DMS53 (cell line): ENCODE measurements at regions not wholly inside any gene's neighbourhood (a gene's known extent, or its start where the extent isn't known, plus 50 kb on each side); places are given as distances from the start of the nearest gene placed in this dataset.

ENCODE experiments used
- DNase-seq: peaks from one replicate; lab custom pipeline; 2025; lab: John Stamatoyannopoulos, UW

GRCh38 chr6:43919774-43920173 lies 149.8 kb downstream of the VEGFA start:
- DNase-seq = no peak

GRCh38 chr6:43917878-43918382 lies 147.9 kb downstream of the VEGFA start:
- no peak for DNase-seq

- DNase-seq = no peak
Measured at GRCh38 chr6:43916924-43917877, 147.2 kb downstream of the VEGFA start.

DNA sequence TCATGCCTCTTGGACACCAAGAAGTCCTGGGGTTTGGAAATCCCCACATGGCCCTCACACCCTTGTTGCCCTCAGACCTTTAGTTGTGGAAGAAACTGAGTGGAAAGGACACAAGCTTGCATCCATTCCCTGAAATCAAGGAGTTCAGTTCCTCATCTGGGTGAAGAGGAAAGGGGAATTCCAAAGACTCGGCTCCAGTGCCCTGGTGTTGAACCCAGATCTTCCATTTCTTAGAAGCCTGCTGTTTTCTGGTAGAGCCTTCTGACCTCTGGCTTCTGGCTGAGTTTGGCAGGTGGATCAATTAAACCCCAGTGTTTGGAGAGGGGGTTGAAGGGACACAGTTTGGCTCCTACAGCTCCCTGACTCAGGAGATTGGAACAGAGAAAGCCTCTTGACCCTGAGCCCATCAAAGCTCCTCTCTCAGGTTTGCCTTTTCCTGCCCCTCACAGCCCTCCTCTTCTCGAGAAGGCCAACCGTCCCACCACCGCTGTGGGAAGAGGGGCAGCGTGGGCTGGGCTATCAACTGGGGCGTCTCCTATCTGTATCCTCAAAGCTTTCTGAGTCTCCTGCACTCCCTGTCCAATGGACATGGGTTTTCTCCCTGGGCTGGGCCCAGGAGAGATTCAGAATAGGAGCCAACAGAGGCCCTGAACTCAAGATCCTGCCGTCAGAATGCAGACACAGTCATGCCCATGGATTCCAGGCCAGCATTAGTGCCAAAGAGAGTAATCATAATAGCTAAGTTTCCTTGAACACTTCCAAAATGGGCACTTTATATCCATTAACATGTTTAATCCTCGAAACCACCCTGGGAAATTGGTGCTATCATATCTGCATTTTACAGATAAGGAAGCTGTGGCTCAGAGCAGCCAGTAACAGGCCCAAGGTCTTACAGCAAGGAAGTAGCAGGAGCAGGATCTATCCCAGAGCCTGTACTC lies 146.2 kb downstream of the VEGFA start:
- no peak for DNase-seq

- DNase-seq = no peak
Measured at GRCh38 chr6:43915208-43915869, 145.3 kb downstream of the VEGFA start.

DNA sequence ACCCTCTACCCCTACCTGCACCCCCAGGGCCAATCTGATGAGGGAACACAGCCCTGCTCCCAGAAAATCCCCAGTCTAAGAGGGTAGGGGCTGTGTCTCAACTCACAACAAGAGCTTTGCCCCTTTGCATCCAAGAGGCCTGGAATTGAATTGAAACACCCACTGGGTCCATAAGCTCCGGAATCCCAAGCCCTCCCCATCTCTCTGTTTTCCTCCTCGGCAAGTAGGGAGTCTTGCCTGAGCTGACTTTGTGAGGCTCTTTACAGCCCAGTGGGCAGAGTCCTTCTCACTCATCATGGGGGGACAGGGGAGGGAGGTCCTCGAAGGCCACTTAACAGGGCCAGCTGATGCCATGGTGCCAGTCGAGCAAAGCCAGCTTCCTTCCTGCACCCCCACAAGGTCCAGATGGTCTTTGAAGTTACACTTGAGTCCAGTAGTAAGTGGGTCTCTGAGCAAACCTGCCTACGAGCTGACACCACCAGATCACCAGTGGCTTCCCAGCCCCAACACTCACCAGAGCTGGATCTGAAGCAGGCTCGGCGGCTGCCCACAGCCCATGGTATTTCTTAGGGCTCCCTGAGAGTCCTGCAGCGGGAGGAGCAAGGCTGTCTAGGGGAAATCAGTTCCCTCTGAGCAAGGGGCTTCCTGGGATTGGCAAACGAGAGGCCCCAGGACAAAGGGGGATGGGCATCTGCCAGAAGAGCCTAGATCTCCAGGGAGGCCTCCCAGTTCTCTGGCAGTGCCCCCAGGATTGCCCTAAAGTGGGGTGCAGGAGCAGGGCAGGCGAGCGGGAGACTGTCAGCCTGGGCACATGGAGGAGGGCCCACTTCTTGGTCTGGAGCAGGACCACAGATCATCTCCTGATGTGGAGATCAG lies 144.5 kb downstream of the VEGFA start:
- no peak for DNase-seq

DNA sequence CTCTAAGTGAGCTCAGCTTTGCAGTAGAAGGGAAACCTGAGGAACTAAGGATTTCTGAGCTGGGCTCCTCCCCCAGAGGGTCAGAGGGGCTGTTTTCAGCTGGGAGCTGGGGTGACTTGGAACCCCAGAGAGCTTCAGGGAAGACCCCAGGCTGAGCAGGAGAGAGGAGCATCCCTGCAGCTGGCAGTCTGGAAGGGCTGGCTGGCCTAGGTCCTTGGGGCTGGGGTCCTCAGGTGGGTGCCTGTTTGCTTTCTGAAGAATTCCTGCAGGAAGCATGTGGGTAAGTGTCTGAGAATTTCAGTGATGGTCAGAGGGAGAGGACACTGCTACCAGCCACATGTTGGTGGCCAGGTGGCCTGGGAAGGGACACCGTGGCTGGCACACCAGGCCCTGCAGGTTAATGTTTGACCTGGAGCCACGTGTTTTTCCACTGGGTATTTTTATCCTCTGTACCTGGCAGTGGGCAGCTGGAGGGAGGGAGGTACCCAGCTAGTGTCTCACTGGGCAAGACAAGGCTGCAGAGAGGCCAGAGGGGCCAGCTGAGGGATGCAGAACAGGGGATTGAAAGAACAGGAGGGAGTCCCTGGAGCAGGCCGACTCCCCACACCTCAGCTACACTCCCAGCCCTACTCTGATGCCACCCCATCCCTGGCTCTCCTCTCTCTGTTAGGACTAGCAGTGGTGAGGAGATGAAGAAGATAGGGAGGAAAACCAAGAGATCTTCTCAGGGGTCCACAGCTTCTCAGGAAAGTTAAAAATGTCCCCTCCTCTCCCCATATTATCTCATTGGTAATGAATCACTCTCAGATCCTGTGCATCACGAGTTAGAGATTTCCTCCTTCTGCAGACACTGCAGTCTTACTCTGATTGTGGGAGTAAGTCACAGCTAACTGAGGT lies 143.6 kb downstream of the VEGFA start:
- DNase-seq = peak; percentile 79

DNA sequence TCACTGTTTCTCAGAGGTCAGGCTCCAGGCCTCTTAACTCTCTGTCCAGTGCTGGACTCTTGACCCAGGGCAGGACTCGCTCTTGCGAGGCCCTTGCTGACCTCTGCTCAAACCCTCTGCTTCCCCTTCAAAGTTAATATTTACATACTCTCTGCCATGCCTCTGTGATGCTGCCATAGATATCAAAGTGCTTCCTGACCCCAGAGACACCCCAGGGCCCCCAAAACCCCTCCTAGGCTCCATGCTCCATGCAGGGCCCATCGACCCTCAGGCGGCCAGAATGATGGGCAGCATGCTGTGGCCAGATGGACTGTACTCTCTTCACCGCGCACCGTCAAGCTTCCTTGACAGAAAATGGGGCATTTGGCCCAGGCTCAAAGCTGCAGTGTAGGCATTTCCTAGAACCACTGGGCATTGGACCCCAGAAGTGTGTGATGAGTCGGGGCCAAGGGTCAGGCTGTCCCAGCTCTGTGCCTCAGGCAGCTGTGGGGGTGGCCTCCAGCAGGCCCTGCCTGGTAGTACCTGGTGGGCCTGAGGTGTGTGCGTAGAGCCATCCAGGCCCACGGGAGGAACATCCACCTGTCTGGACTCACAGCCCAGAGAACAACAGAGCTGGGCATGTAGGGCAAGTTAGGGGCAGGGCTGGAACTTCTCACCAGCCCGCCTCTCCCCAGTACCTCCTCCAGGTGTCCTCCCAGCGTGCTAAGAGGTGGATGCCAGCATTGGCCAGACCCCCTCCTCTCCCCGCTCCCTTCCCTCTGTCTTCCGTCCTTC lies 142.8 kb downstream of the VEGFA start:
- DNase-seq = peak; percentile 43

DNA sequence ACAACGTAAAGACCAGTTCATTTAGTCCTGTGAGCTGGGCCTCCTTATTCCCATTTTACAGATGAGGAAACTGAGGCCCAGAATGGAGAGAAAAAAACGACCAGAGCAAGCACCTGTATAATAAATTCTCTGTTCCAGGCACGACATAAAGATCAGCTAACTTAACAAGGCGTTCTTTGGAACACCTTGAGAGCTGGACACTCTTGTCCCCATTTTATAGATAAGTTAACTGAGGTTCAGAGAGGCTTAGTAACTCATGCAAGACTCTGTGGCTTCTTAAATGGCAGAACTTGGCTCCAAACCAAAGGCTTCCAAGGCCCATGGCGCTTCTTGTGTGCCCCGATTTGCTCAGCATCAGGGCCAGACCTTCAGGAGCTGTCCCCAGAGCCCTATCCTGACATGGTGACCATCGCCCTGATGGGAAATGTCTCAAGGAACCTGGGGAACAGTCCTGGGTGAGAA lies 142.1 kb downstream of the VEGFA start:
- DNase-seq = no peak

DNA sequence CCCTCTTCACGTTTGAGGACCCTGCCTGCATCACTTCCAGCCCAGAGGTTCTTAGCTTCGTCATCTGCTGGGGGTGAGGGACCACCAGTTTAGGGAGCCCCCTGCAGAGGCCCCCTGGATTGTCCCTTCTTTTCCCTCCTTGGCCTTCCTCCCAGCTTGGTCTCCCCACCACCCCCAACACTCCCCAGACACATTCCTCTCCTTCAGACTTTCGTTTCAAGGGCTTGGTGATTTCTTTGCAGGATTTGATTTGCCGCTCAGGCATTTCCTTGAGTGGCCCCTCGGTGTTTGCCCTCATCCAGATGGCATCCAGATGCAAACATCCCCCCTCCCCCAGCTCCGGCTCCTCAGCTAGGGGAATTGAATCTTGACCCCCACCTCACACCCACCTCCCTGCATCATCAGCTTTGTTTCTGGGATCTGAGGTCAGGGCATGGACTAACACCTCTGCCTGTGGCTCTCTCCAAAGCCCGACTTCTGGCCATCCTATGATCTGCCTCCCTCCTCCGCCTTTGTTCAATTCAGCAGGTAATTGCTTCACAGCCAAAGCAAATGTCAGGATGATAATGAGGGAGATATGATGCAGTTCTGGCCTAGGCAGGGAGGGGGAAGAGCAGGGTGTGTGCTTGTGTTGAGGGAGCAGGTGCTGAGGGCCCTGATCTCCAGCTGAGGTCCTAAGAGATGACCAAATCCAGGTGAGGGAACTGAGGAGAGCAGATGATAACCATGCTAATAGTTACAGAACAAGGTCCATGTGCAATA lies 141.5 kb downstream of the VEGFA start:
- peak; percentile 79 for DNase-seq

- peak; percentile 41 for DNase-seq
Measured at GRCh38 chr6:43910638-43911353, 140.8 kb downstream of the VEGFA start.

GRCh38 chr6:43910149-43910637 lies 140.2 kb downstream of the VEGFA start:
- DNase-seq = no peak

DNA sequence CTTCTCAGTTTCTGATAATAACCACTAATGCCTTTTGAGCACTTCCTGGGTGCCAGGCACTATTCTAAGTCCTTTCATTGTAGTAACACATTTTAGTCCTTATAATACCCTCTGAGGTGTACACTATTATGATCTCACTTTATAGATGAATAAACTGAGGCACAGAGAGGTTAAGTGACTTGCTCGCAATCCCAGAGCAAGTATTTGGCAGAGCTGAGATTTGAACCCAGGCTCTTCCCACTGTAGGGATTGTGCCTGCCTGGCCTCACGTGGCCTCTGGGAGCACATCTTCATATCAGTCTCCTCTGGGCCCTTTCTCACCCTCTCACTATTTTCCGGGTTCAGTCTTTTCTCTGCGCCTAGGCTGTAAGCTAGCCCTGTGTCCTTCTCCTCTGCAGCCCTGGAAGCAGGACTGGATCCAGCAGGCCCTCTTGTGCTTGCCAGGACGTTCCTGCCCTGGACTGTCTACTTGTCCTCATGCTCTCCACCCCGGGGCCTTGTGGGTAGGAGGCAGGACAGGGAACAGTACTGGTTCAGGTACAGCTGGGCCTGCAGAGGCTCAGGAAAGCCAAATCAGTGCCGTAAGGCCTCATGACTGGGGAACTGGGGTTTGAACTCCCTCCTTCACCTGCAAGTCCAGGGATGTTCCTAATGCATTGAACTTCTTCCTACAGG lies 139.6 kb downstream of the VEGFA start:
- DNase-seq = no peak

DNA sequence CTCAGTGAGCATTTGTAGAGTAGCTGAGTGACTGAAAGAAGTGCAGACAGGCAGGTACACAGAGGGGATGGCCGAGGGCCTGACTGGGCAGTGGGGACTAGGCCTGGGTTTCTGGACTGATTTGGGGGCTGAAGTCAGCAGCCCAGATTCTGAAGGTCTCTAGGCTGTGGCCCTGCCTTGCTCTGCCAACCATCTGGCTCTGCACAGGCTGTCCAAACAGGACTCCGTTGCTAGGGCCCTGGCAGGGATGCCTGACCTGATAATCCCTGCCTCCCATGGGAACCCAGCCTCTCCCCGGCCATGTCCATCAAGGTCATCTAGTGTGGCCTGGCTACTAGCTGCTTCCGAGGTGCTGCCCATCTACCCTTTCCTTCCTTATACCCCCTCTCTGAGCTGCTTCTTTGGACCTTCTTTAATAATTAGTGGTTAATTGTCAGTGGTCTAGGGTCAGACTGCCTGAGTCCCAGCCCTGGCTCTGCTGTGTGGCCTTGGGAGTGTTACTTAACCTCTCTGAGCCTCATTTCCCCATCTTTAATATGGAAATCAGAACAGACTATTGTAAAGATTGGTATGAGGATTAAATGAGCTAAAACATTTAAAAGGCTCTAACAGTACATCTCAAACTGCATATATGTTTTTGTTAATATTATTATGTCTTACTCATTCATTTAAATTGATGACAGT lies 137.9 kb downstream of the VEGFA start:
- no peak for DNase-seq

GRCh38 chr6:43907312-43907711 lies 137.3 kb downstream of the VEGFA start:
- no peak for DNase-seq
